ENCODE measurements at regions not wholly inside any gene's neighbourhood (a gene's known extent, or its start where the extent isn't known, plus 50 kb on each side); places are given as distances from the start of the nearest gene placed in this dataset.

GRCh38 chr10:78551184-78552005 lies 517.4 kb upstream of the ZMIZ1 start:
- TF ChIP-seq CTCF (IDR thresholded peaks at IDR 0.05 in 2 of 3, conservative IDR thresholded peaks at IDR 0.05 in 1 of 3; ENCODE audit: borderline replicate concordance in 1 of 3, insufficient read depth in 1 of 3, low read depth in 2 of 3, low read length in 2 of 3) (no peak), EZH2phosphoT487 (IDR thresholded peaks at IDR 0.05; ENCODE audit: borderline replicate concordance) (no peak), POLR2A (IDR thresholded peaks at IDR 0.05; ENCODE audit: borderline replicate concordance, extremely low read depth, insufficient read depth, insufficient read length) (no peak)

Data from HCT116 (cell line).